ENCODE measurements at regions not wholly inside any gene's neighbourhood (a gene's known extent, or its start where the extent isn't known, plus 50 kb on each side); places are given as distances from the start of the nearest gene placed in this dataset.
"Not testable (repeated sequence)": the region's sequence is repeated elsewhere in the genome, so short reads cannot be mapped to it uniquely, and the experiment has no call there.

DNA sequence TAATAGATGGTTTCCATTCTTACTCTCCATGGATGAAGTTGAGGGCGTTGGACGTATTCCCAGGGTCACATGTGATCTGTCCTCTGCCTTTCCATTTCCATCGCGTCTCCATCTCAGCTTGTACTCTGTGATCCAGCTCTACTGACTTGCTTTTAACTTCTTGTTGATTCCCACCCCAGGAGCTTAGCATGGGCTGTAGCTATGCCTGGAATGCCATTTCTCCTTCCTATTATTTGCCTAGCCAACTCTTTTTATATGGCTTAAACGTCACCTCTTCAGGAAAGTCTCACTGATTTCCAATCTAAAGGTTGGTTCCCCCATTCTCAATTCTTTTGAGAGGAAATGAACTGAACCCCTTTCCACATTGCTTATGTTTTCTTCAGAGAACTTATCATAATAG, 475.9 kb downstream of the XYLT1 start:
- intact Hi-C loops (cut with micrococcal nuclease) = no loop called here

- intact Hi-C loops (cut with micrococcal nuclease) = no loop called here
These were observed 473.9 kb downstream of the XYLT1 start for GRCh38 chr16:16996827-16997226.

DNA sequence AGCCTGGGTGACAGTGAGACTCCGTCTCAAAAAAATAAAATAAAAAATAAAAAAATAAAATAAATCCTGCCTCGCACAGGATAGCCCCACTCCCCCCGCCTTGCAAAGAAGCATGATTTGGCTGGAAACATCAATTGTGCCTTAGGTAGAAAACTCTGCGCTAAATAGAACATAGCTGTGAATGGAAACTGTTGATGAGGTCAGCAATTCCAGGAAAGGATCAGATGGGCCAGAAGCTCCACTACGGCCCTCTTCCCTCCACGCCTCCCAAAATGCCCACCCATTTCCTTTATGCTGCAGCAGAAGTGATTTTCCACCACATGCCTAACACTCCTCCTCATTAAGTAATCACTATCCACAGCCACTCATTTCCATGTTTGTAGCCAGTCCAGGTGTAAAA, 473.4 kb downstream of the XYLT1 start:
- intact Hi-C loops (cut with micrococcal nuclease) = no loop called here

DNA sequence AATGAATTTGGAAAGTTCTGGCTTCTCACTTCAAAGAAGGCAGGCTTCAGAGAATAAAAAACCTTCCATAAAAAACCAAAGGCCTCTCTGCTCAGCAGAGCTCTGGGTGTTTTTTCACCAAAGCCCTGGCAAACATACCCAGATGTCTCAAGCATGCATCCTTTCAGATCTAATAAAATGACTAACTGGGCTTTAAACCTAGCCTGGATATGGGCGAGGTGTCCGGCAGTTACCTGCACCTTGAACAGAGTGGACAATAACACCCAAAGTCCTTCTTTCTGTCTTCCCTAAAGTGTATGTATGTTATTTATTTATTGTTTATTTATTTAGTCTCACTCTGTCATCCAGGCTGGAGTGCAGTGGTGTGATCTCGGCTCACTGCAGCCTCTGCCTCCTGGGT, 469.3 kb downstream of the XYLT1 start:
- intact Hi-C loops (cut with micrococcal nuclease) = no loop called here

DNA sequence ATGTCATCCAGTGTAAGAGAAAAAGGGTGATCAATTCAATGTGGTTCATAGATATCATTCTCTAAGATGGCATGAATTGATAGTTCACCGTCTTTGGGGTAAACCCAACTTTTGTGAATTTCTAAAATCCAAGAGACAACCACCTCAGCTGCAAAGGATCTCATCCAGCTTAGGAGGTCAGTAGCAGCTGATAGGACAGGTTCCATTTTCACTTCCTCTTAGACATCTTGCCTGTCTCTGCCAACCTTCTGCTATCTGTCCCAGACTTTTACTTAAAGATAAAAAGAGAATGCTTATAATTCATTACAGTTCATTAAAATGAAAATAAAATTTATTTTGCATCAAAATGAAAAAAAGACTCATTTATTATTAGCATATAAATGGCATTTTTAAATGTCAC, 468.2 kb downstream of the XYLT1 start:
- intact Hi-C loops (cut with micrococcal nuclease) = no loop called here

DNA sequence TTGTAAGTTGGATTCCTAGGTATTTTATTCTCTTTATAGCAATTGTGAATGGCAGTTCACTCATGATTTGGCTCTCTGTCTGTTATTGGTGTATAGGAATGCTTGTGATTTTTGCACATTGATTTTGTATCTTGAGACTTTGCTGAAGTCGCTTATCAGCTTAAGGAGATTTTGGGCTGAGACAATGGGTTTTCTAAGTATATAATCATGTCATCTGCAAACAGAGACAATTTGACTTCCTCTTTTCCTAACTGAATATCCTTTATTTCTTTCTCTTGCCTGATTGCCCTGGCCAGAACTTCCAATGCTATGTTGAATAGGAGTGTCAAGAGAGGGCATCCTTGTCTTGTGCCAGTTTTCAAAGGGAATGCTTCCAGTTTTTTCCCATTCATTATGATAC, 464.8 kb downstream of the XYLT1 start:
- intact Hi-C loops (cut with micrococcal nuclease) = not testable (repeated sequence)

GRCh38 chr16:17011712-17012111, 459.0 kb downstream of the XYLT1 start:
- intact Hi-C loops (cut with micrococcal nuclease) = loop anchor here (2.0 to 10.0 kb wide), 4 partner anchors 15 to 1913 kb away; partner anchors contain the start of gene SMG1

GRCh38 chr16:17013038-17013437, 457.7 kb downstream of the XYLT1 start:
- intact Hi-C loops (cut with micrococcal nuclease) = loop anchor here (2.0 to 10.0 kb wide), 4 partner anchors 14 to 1912 kb away; partner anchors contain the start of gene SMG1

- intact Hi-C loops (cut with micrococcal nuclease) = loop anchor here (5.0 to 10.0 kb wide), 3 partner anchors 350 to 1910 kb away; partner anchors contain the start of gene SMG1
These were observed 456.2 kb downstream of the XYLT1 start for GRCh38 chr16:17014484-17015121.

GRCh38 chr16:17015702-17016101, 455.1 kb downstream of the XYLT1 start:
- intact Hi-C loops (cut with micrococcal nuclease) = loop anchor here (10.0 kb wide), 2 partner anchors 349 to 1909 kb away; partner anchors contain the start of gene SMG1

- intact Hi-C loops (cut with micrococcal nuclease) = loop anchor here (10.0 kb wide), 2 partner anchors 347 to 1907 kb away; partner anchors contain the start of gene SMG1
These were observed 453.3 kb downstream of the XYLT1 start for GRCh38 chr16:17017442-17017841.

- intact Hi-C loops (cut with micrococcal nuclease) = loop anchor here (10.0 kb wide), 2 partner anchors 346 to 1906 kb away; partner anchors contain the start of gene SMG1
These were observed 452.2 kb downstream of the XYLT1 start for GRCh38 chr16:17018585-17018939.

DNA sequence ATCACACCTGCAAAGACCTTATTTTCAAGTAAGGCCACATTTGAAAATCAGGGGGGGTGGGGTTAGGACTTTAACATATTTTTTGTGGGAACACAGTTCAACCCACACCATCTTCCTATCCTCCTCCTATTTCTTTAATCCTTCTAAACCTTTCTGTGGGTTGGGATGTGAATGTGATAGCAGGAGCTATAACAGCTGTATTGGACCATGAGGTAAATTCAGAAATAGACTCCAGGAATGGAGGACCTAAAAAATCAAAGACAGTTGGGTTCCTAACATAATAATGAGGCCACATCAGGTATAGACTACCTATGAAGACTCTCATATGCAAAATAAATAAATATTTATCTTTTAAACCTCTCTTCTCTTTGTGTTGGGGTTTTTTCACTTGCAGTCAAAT, 451.4 kb downstream of the XYLT1 start:
- intact Hi-C loops (cut with micrococcal nuclease) = loop anchor here (10.0 kb wide), 2 partner anchors 345 to 1905 kb away; partner anchors contain the start of gene SMG1

- intact Hi-C loops (cut with micrococcal nuclease) = no loop called here
These were observed 447.2 kb downstream of the XYLT1 start for GRCh38 chr16:17023606-17024005.

DNA sequence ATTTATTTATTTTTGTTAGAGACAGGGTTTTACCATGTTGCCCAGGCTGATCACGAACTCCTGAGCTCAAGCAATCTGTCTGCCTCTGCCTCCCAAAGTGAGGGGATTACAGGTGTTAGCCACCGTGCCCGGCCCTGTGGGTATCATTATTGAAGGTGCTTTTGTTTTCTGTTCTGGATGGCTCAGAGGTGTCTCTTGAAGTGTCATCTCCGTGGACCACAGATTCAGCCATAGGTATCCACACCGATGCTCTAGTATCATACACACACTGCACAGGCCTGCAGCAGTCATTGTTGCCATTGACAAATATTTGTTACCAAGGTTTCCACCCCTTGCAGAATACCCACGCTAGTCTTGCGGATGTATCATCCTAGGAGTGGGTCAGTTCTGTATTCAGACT, 446.2 kb downstream of the XYLT1 start:
- intact Hi-C loops (cut with micrococcal nuclease) = no loop called here

DNA sequence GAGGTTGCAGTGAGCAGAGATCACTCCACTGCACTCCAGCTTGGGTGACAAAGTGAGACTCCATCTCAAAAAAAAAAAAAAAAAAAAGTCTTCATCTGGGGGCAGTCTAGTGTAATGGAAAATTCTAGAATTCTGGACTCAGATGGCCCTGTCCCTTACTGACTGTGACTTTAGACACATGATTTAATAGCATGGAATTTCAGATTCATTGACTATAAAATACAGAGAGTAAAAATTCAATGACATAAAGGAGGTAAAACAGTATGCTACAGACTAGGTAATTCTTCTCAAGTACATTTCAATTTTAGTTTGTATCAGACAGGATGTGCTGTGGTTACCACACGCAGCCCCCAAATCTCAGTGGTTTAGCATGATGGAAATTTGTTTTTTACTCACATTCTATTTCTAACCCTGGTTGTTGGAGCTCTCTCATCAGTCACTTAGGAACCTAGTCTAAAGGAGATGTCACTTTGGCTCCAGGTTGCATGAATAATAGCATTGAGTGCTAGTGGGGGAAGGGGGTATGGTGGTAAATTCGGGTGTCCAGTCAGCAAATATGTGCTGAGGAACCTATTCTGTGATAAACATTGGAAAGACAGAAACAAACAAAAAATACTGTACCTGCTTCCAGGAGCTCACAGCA, 444.0 kb downstream of the XYLT1 start:
- intact Hi-C loops (cut with micrococcal nuclease) = loop anchor here (2.0 kb wide), 1 partner anchor 14 kb away; no protein-coding TSS in a partner anchor

- intact Hi-C loops (cut with micrococcal nuclease) = loop anchor here (2.0 kb wide), 1 partner anchor 15 kb away; no protein-coding TSS in a partner anchor
These were observed 443.2 kb downstream of the XYLT1 start for GRCh38 chr16:17027488-17028129.

- intact Hi-C loops (cut with micrococcal nuclease) = no loop called here
These were observed 441.0 kb downstream of the XYLT1 start for GRCh38 chr16:17029602-17030350.

DNA sequence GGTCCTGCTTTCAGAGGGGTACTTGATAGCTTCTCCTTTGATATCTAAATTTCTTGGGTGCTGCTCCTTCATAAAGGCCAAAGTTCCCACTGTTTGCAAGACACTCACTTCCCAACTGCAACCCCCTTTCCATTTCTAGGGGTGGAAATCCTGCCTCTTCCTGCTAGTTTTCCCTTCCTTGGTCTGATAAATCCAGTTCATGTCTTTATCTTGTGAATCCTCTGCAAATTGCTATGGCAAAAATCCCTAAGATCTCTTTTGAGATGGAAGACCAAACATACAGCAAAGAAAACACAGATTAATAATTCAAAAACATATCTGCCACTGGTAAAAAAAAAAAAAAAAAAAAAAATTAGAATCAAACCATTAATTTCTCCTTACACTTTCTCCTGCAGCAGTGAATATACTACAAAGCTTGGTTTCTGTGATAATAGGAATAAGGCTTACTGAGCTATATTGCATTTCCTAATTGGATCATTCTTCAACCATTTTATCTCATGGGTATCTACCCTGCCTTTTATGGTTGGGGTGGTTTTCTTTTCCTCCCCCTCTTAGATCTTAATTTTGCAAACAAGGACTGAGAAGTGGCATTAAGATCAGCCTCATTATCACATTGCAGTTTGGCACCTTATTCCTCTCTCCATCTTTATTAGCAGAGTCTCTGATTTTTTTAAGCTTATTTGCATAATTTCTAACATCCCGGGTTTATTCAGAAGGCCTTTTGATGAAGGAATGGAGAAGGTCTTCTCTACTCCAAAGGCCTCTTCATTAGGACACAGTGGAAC, 439.1 kb downstream of the XYLT1 start:
- intact Hi-C loops (cut with micrococcal nuclease) = no loop called here

DNA sequence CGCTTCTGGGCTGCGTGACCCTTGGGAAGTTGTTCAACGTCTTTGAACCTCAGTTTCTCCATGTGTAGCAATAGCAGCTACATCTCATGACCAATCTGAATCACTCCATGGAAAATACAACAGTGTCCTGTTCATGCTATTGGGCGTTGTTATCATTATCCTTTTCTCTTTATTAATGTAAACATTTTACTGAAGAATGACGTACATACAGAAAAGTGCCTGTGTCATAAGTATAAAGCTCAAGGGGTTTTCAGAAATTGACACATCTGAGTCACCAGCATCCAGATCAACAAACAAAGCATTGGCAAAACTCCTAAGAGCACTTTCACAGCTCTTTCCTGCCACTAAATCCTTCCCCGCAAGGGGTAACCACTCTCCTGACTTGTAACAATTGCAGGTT, 438.4 kb downstream of the XYLT1 start:
- intact Hi-C loops (cut with micrococcal nuclease) = no loop called here

Measured in T-helper 1 cell treated with Interleukin-12 subunit alpha and Interleukin-12 subunit beta and Interleukin-4 antibody, amounts not matched to agents 30 ng/mL and 1 ng/mL, for 36 hours (primary cell).